Aorta (tissue), 5 donors: ENCODE measurements at regions not wholly inside any gene's neighbourhood (a gene's known extent, or its start where the extent isn't known, plus 50 kb on each side); places are given as distances from the start of the nearest gene placed in this dataset.
"Not testable (repeated sequence)": the region's sequence is repeated elsewhere in the genome, so short reads cannot be mapped to it uniquely, and the experiment has no call there.

Experiments used
- ATAC-seq: fragments of 200-7000 bp; cut with Tn5 transposase; one replicate; pipeline ENCODE4 v1.9.1; 2022; ENCODE audit warnings: moderate library complexity; ENCODE audit not compliant: low FRiP score
- DNase-seq, 2 donors: peaks; one replicate each; pipeline ENCODE4 v3.0.0-alpha.2; 2020
- H3K27ac ChIP-seq, 2 donors: one replicate each; pipeline ENCODE4 v1.5.1; 2013; ENCODE audit warnings: low read length in 2 of 2, mild to moderate bottlenecking in 2 of 2, moderate library complexity in 2 of 2, control low read depth in 1 of 2, inconsistent platforms in 1 of 2, low read depth in 1 of 2
- H3K27me3 ChIP-seq, 2 donors: one replicate each; pipeline ENCODE4 v1.6.1; 2013; ENCODE audit warnings: control low read depth in 1 of 2, low read length in 1 of 2, mild to moderate bottlenecking in 1 of 2, moderate library complexity in 1 of 2; ENCODE audit not compliant: insufficient read depth in 2 of 2, control insufficient read depth in 1 of 2
- H3K36me3 ChIP-seq, 2 donors: one replicate each; pipeline ENCODE4 v1.6.1; 2013; ENCODE audit warnings: control low read depth in 1 of 2, low read length in 1 of 2, mild to moderate bottlenecking in 1 of 2; ENCODE audit not compliant: insufficient read depth in 2 of 2, control insufficient read depth in 1 of 2
- H3K4me1 ChIP-seq, 2 donors: one replicate each; pipeline ENCODE4 v1.6.1; 2013; ENCODE audit warnings: low read length in 2 of 2, control low read depth in 1 of 2, mild to moderate bottlenecking in 1 of 2, moderate library complexity in 1 of 2; ENCODE audit not compliant: insufficient read depth in 2 of 2, control insufficient read depth in 1 of 2
- H3K4me3 ChIP-seq, 2 donors: one replicate each; pipeline ENCODE4 v1.5.1; 2013; ENCODE audit warnings: low read length in 2 of 2, control low read depth in 1 of 2, mild to moderate bottlenecking in 1 of 2
- H3K9me3 ChIP-seq: one replicate; pipeline ENCODE4 v1.6.1; 2013; ENCODE audit warnings: mild to moderate bottlenecking, low read length; ENCODE audit not compliant: control insufficient read depth
- WGBS, 2 donors: extraction: QIAGEN DNeasy Blood & Tissue Kit; methylation state at CpG; one replicate each; pipeline ENCODE4 v1.1.7; 2013; 5-methylcytosine and 5-hydroxymethylcytosine counted together
- intact Hi-C, 2 donors: fragments of 100-400 bp; cut with DNase I; formaldehyde crosslinking; loops; one replicate each; pipeline versions ENCODE4 v1.14.2 to v1.15.0; 2022
- donor health status: healthy with polysubstance abuse.
- donor health status: Bipolar disorder and iron deficiency.
- donor health status: DM: no; HTN: no; CAD: no.
- donor health status: DM: no; HTN: no; CAD: no.
- donor health status: DM: yes; HTN: yes; CAD: no.

GRCh38 chr2:185526161-185526560, 212.4 kb upstream of the FSIP2 start:
- peaks cover 2% of the 10 kb centered on the region for H3K9me3 ChIP-seq
- H3K27ac ChIP-seq = no peak overlapping the region
- no peaks in the 10 kb centered on the region for H3K27me3 ChIP-seq
- ATAC-seq (no peak), DNase-seq (no peak)
- H3K4me3 ChIP-seq = no peak overlapping the region
- H3K4me1 ChIP-seq = no peaks in the 10 kb centered on the region
- WGBS, 2 donors = 70 to 75% methylated on average over 1 of the region's 1 CpG
- intact Hi-C loops = no loop called here
- no peaks in the 10 kb centered on the region for H3K36me3 ChIP-seq

DNA sequence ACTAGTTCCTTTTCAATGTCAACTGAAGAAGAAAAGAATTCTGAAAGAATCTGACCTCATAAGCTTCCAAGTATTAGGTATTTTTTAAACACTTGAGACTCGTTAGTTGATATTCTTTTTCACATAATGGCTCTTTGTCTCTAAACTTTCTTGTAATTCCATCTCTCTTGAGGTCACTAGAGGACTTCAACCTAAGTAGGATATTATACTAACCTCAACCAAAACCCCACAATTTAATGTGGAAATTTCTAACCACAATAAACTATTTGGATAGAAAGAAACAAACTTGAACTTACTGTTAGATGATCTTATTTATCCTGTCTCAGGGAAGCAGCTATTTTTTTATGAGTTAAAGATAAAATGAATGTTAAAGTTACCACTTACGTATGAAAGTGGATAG, 206.9 kb upstream of the FSIP2 start:
- no peaks in the 10 kb centered on the region for H3K4me1 ChIP-seq
- WGBS, 2 donors = 60 to 66% methylated on average over 2 of the region's 2 CpGs
- no peak overlapping the region for H3K27ac ChIP-seq
- DNase-seq (no peak), ATAC-seq (no peak)
- intact Hi-C loops = no loop called here
- no peaks in the 10 kb centered on the region for H3K9me3 ChIP-seq
- no peaks in the 10 kb centered on the region for H3K36me3 ChIP-seq
- no peaks in the 10 kb centered on the region for H3K27me3 ChIP-seq
- no peak overlapping the region for H3K4me3 ChIP-seq

GRCh38 chr2:185537689-185538088, 200.9 kb upstream of the FSIP2 start:
- WGBS, 2 donors = 82 to 87% methylated on average over 2 of the region's 2 CpGs

DNA sequence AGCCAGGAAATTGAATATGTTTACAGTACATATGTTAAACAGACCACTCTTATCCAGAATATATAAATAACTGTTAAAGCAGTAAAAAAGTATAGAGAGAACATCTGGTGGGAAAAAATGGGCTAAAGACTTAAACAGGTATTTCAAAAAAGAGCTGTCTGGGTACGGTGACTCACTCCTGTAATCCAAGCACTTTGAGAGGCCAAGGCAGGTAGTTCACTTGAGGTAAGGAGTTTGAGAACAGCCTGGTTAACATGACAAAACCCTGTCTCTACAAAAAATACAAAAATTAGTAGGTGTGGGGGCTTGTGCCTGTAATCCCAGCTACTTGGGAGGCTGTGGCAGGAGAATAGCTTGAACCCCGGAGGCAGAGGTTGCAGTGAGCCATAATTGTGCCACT, 171.4 kb upstream of the FSIP2 start:
- intact Hi-C loops = no loop called here
- ATAC-seq = no peak
- Histone ChIP-seq H3K36me3 (no peaks in the 10 kb centered on the region), H3K9me3 (no peaks in the 10 kb centered on the region), H3K27ac (no peak overlapping the region), H3K4me1 (no peaks in the 10 kb centered on the region), H3K27me3 (no peaks in the 10 kb centered on the region), H3K4me3 (no peak overlapping the region)
- DNase-seq = no peak
- WGBS, 2 donors = 78 to 86% methylated on average over 2 of the region's 2 CpGs

More at GRCh38 chr2:185537689-185538088, 200.9 kb upstream of the FSIP2 start:
- no peaks in the 10 kb centered on the region for H3K27me3 ChIP-seq
- DNase-seq (no peak), ATAC-seq (no peak)
- no peaks in the 10 kb centered on the region for H3K36me3 ChIP-seq
- intact Hi-C loops = no loop called here
- H3K4me1 ChIP-seq = no peaks in the 10 kb centered on the region
- no peak overlapping the region for H3K27ac ChIP-seq
- H3K4me3 ChIP-seq = no peak overlapping the region
- no peaks in the 10 kb centered on the region for H3K9me3 ChIP-seq

DNA sequence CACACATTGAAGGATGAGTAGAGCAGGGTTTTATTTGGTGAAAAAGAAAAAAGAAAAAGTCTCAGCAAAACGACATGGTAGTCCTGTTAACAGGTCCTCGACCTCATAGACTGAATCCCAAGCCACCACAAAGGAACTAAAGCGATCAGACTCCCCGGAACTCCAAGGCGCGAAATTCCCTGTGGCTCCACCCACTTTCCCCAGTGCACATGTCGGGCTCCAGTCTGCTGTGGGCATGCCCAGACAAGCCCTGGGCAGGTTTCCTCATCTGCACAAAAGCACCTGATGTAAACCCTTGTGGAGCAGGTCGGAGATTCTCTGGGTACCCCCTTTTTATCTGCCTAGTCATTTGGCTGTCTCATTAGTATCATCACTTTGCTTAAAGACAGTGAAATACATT, 170.7 kb upstream of the FSIP2 start:
- H3K4me1 ChIP-seq = no peaks in the 10 kb centered on the region
- H3K9me3 ChIP-seq = no peaks in the 10 kb centered on the region
- H3K27me3 ChIP-seq = no peaks in the 10 kb centered on the region
- ATAC-seq = no peak
- intact Hi-C loops = no loop called here
- DNase-seq = no peak
- no peak overlapping the region for H3K27ac ChIP-seq
- H3K4me3 ChIP-seq = no peak overlapping the region
- no peaks in the 10 kb centered on the region for H3K36me3 ChIP-seq
- WGBS, 2 donors = 86 to 87% methylated on average over 8 of the region's 8 CpGs

- ATAC-seq (no peak), DNase-seq (no peak)
- intact Hi-C loops = no loop called here
- H3K9me3 ChIP-seq = no peaks in the 10 kb centered on the region
- H3K36me3 ChIP-seq = no peaks in the 10 kb centered on the region
- 62% methylated on average over 3 of the region's 3 CpGs for whole genome bisulfite sequencing, 2 donors
- H3K4me1 ChIP-seq = no peaks in the 10 kb centered on the region
- no peak overlapping the region for H3K4me3 ChIP-seq
- no peak overlapping the region for H3K27ac ChIP-seq
- no peaks in the 10 kb centered on the region for H3K27me3 ChIP-seq
Observed at GRCh38 chr2:185578322-185578721, 160.3 kb upstream of the FSIP2 start.

DNA sequence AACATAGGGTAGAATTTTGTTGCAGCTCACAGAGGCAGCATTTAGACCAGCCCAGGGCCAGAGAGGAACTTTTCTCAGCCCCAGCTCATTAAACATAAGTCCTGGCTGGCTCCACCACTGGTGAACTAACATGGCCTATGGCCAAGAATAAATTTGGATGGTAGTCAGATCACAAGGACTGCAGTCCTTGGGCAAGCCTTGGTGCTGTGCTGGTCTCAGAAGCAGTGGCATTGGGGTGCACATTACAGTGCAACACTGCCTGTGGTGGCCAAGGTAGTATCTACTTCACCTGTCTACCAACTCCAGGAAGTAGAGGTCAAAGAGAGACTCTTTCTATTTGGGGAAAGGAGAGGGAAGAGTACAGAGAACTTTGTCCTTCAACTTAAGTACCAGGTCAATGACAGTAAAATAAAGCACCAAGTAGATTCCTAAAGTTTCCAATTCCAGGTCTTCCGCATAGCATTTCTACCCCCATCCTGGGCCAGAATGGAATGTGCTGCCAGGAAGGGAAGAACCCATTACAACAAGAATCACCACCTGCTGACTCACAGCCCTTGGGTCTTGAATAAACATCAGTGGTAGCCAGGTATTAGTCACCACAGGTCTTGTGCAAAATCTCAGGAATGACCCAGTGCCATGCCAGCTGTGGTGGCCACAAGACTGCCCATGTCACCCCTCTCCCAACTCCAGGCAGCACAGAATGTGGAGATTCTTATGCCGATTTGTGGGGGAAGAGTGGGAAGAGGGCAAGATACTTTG, 155.4 kb upstream of the FSIP2 start:
- no peak for DNase-seq

GRCh38 chr2:185585165-185585564, 153.4 kb upstream of the FSIP2 start:
- DNase-seq, H3K36me3 ChIP-seq, H3K4me1 ChIP-seq, H3K27ac ChIP-seq, H3K9me3 ChIP-seq, H3K27me3 ChIP-seq, intact Hi-C loops, H3K4me3 ChIP-seq, ATAC-seq: not testable (repeated sequence)
- 76 to 94% methylated on average over 5 of the region's 5 CpGs for WGBS, 2 donors

More for the DNA sequence above, 155.4 kb upstream of the FSIP2 start:
- no peak overlapping the region for H3K27ac ChIP-seq
- H3K4me1 ChIP-seq = no peaks in the 10 kb centered on the region
- ATAC-seq = no peak
- H3K4me3 ChIP-seq = no peak overlapping the region
- no peaks in the 10 kb centered on the region for H3K9me3 ChIP-seq
- no peaks in the 10 kb centered on the region for H3K36me3 ChIP-seq
- H3K27me3 ChIP-seq = no peaks in the 10 kb centered on the region
- intact Hi-C loops = no loop called here
- WGBS, 2 donors = 95 to 96% methylated on average over 2 of the region's 2 CpGs

GRCh38 chr2:185591276-185591675, 147.3 kb upstream of the FSIP2 start:
- H3K36me3 ChIP-seq, H3K4me3 ChIP-seq, ATAC-seq, H3K27me3 ChIP-seq, intact Hi-C loops, H3K4me1 ChIP-seq, H3K27ac ChIP-seq, H3K9me3 ChIP-seq, DNase-seq: not testable (repeated sequence)
- WGBS, 2 donors = 76 to 89% methylated on average over 12 to 14 of the region's 14 CpGs
